Lung microvascular endothelial cell (primary cell): ENCODE measurements at regions not wholly inside any gene's neighbourhood (a gene's known extent, or its start where the extent isn't known, plus 50 kb on each side); places are given as distances from the start of the nearest gene placed in this dataset.

ENCODE experiments used
- DNase-seq, 2 donors: peaks; one replicate each; pipeline versions ENCODE4 v3.0.0 to v3.0.0-alpha.2; 2010; ENCODE audit warnings: low read depth in 2 of 2

- no peak for DNase-seq
These were observed 1132.9 kb upstream of the WWC1 start for GRCh38 chr5:167158588-167158987.

DNA sequence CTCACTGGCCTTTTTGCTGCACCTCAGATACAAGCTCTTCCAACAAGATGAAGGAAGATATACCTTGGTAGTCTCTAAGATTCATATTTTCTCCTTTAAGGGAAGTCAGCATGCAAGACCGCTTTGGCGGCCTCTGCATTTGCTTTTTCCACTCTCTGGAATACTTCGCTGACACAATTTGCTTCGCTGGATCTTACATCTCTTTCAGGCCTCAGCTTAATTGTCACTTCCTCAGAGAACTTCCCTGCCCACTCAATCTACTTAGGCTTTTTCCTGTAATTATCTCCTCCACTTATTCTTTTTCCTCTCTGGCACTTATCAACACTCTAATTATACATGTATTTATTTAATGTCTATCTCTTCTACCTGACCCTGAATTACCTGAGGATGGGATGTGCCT, 1131.1 kb upstream of the WWC1 start:
- no peak for DNase-seq

DNA sequence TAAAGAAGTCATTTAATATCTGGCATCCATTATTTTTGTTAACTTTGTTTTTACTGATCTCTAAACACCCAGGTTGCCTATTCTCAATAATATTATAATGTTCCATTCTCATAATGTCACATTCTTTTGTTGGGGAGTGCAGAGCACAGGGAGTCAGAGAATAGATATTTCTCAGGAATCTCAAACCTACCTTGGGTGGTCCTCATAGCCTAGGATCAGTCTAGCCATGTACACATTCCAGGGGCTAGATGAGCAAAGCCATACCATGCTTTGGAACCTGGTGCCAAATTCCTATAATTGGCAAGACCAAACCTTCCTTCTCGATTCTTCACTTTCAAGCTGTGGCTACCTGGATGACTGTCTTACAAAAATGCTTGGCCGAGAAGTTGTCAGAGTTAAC, 1124.7 kb upstream of the WWC1 start:
- no peak for DNase-seq

DNA sequence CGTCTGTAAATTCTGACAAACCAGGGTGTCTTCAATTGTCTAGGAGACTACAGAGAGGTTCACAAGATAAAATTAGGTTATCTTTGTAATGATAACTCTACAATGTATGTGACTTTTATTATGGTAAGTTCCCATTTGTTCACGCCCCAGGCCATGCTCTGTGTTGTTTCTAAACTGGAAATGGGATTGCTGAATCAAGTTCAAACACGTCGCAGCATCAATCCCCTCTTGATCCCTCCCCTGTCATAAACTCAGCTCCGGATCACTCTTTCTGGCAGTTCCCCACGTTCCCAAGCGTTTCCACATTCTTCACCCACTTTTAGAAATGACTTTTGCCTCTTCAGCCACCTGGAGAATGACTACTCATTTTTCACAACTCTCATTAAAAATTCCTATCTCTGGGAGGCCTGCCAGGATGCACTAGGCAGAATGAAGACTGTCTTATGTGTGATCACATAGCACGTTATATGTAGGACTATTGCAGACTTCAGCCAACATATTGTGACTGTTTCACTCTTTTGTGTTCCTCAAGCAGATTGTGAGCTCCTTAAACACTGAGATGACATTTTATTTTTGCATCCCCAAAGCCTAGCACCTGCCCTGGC, 1124.2 kb upstream of the WWC1 start:
- DNase-seq, result no peak

DNA sequence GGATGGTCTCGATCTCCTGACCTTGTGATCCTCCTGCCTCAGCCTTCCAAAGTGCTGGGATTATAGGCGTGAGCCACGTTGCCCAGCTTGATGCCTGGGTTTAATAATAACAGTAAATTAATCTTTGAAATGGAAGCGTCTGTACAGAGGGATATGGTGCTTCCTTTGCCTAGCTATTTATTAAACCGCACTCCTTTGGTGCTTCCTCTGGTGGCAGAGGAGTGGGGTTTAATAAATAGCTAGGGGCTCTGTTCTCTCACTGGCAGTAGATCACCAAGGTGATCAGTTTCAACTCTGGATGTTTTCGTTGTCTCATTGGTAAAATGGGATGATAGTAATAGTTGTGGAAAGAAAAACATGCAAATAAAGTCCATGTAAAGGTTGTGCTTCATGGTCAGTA, 1122.5 kb upstream of the WWC1 start:
- DNase-seq, result no peak

- DNase-seq, result no peak
These were observed 1120.4 kb upstream of the WWC1 start for GRCh38 chr5:167171056-167171455.

DNA sequence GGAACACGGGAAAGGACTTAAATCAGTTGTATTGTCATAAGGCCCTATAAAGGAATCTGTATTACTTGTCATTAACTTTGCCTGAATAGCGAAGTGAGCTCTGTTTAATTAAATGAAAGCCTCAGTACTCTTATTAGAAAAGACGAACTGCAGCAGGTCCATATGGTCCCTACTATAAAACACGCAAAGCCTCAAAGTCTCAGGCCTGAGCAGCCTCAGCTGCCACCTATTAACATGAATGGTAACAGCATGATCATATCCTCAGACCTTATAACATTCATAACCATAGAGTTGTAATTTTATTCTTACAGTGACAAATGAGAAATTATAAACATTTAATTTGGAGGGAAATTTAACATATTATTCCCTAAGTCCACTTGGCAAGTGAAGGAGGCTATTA, 1113.7 kb upstream of the WWC1 start:
- no peak for DNase-seq

DNA sequence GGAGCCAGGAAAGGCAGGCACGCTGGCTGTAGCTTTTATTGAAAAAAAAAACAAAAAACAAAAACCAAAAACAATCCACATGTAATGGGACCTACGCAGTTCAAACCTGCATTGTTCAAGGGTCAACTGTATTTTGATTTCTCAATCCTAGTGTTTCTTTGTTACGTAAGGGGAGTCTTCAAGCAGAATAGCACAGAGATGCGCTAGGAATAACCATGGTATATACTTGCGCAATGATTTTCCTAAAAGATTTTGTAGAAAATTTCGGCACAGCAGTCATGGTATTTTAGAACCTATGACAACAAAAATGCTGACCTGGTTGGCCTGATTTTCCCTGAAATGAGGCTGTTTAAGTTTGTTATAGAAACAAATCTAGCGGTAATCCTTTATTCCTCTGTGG, 1110.5 kb upstream of the WWC1 start:
- DNase-seq, result no peak

GRCh38 chr5:167205881-167206280, 1085.6 kb upstream of the WWC1 start:
- no peak for DNase-seq

DNA sequence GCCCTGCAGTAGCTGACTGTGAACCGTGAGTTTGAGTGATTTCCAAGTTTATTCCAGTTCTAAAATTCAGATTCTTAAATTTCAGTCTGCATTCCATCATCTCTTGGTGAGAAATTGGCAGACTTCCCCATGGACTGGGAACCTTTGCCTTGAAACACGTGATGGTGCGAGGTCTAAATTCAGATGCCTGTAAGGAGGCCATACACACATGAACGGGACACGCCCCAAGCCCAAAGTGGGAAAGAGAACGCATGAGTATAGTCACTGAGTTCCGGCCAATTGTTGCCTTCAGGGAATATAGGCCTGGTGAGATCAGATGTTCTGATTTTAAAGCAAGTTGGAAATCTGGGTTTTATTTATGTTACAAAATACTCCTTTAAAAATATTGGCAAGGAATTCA, 1084.4 kb upstream of the WWC1 start:
- DNase-seq, result no peak

GRCh38 chr5:167208911-167209310, 1082.5 kb upstream of the WWC1 start:
- DNase-seq, result no peak

GRCh38 chr5:167217097-167217743, 1074.2 kb upstream of the WWC1 start:
- DNase-seq, result peak in 1 of 2 donors; percentile 4

DNA sequence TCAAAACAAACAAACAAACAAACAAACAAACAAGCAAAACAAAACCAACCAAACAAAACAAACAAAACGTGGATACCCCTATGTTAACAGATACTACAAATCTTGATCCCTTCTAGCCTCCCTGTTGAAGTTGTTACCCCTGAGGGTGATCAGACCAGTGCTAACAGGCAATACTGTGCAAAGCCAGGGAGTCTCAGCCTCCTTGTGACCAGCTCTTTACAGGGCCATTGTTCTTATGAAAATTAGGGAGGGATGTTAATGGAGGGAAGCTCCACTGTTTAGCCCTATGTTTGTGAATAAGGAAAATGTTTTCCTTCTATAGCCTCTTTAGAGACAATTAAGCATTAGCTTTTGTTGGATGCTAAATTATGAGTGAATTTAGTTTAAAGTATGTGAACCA, 1072.1 kb upstream of the WWC1 start:
- DNase-seq, result no peak

DNA sequence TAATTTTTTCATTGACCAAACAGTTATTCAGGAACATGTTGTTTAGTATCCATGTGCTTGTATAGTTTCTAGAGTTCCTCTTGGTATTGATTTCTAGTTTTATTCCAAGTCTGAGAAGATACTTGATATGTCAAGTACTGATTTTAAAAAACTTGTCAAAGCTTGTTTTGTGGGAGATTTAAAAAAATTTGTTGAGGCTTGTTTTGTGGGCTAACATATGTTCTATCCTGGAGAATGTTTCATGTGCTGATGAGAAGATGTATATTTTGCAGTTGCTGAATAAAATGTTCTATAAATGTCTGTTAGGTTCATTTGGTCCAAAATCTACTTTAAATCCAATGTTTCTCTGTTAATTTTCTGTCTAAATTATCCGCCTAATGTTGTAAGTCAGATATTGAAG, 1065.1 kb upstream of the WWC1 start:
- no peak for DNase-seq

DNA sequence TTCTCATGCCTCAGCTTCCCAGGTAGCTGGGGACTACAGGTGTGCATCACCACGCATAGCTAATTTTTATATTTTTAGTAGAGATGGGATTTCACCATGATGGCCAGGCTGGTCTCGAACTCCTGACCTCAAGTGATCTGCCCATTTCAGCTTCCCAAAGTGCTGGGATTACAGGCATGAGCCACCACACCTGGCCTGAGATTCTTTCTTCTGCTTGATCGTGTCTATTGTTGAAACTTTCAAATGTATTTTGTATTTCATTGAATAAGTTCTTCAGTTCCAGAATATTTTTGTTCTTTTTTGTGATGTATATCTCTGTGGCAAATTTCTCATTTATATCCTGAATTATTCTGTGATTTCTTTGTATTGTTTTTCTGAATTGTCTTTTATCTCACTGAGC, 1063.3 kb upstream of the WWC1 start:
- no peak for DNase-seq

DNA sequence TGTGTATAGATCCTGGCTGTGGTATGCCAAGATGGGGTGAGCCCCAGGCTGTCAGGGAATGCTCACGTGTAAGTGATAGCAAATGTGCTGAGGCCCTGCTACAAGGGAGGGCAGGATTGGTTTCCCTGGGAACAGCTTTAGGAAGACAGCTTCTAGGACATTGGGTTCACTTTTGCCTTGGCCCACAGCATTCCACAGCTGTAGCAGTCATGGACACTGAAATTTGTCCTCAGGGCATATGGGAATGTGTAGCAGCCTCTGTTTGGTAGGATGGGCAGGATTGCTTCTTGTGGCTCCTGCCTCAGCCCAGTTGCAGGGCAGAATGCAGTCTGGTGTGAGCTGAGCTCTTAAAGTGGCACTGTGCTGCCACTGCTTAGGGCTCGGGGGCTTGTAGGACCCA, 1061.7 kb upstream of the WWC1 start:
- no peak for DNase-seq

GRCh38 chr5:167230414-167230813, 1061.0 kb upstream of the WWC1 start:
- DNase-seq, result no peak

GRCh38 chr5:167232675-167233311, 1058.7 kb upstream of the WWC1 start:
- DNase-seq, result no peak

GRCh38 chr5:167233507-167234220, 1057.8 kb upstream of the WWC1 start:
- DNase-seq, result no peak

- no peak for DNase-seq
These were observed 1049.9 kb upstream of the WWC1 start for GRCh38 chr5:167241436-167242067.

DNA sequence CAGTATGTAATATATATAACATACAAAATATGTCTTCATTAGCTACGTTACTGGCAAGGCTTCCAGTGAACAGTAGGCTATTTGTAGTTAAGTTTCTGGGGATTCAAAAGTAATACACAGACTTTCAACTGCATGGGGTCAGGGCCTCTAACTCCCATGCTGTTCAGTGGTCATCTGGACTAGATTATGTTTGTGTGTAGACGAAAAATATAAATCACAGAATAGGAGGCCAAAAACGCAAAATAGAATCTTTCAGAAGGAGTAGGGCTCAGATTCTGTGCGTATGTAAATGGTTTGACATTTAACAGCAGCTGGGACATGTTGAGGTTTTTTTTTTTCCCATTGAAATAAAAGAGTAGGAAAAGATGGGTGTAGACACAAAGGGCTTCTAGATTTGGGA, 1048.7 kb upstream of the WWC1 start:
- no peak for DNase-seq

DNA sequence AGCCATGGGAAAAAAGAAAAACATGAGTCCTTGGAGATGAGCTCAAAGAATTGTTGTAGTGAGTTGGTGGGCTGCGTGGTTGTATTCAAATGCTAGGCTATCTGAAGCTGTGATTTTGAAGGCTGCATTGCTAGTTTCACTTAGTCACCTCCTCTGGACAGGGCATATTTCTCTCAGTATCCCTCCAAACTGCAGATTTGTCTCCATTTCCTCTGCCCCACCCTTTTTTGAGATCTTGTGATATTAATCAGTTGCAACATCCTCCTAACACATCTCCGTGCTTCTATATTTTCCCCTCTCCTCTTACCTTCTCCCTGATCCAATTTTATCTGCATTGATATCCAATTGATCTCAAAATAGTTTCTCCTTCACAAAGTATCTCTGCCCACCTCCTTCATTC, 1048.0 kb upstream of the WWC1 start:
- no peak for DNase-seq
